Right lung (tissue), 2 donors: ENCODE measurements at regions not wholly inside any gene's neighbourhood (a gene's known extent, or its start where the extent isn't known, plus 50 kb on each side); places are given as distances from the start of the nearest gene placed in this dataset.

Experiments used
- DNase-seq, 2 donors: peaks; one replicate each; pipeline ENCODE4 v3.0.0-alpha.2; 2013

GRCh38 chr7:42449431-42449830 is 212.4 kb upstream of the GLI3 start:
- no peak for DNase-seq

- no peak for DNase-seq
These were observed 211.9 kb upstream of the GLI3 start for GRCh38 chr7:42448901-42449300.

- DNase-seq: no peak
These were observed 208.7 kb upstream of the GLI3 start for GRCh38 chr7:42445691-42446090.

- no peak for DNase-seq
These were observed 203.9 kb upstream of the GLI3 start for GRCh38 chr7:42440951-42441350.

- no peak for DNase-seq
These were observed 195.6 kb upstream of the GLI3 start for GRCh38 chr7:42432644-42433043.

- DNase-seq: no peak
These were observed 194.9 kb upstream of the GLI3 start for GRCh38 chr7:42431873-42432272.

GRCh38 chr7:42429339-42429738 is 192.3 kb upstream of the GLI3 start:
- no peak for DNase-seq

GRCh38 chr7:42426163-42426562 is 189.2 kb upstream of the GLI3 start:
- no peak for DNase-seq

- no peak for DNase-seq
These were observed 178.0 kb upstream of the GLI3 start for GRCh38 chr7:42414941-42415505.

- DNase-seq: no peak
These were observed 177.0 kb upstream of the GLI3 start for GRCh38 chr7:42414028-42414427.

GRCh38 chr7:42409296-42409695 is 172.3 kb upstream of the GLI3 start:
- DNase-seq: no peak

GRCh38 chr7:42407833-42408232 is 170.8 kb upstream of the GLI3 start:
- DNase-seq: no peak

GRCh38 chr7:42407021-42407710 is 170.2 kb upstream of the GLI3 start:
- DNase-seq: no peak

GRCh38 chr7:42406358-42406757 is 169.3 kb upstream of the GLI3 start:
- DNase-seq: no peak

GRCh38 chr7:42405782-42406181 is 168.8 kb upstream of the GLI3 start:
- DNase-seq: no peak

GRCh38 chr7:42403831-42404230 is 166.8 kb upstream of the GLI3 start:
- DNase-seq: no peak

- no peak for DNase-seq
These were observed 164.0 kb upstream of the GLI3 start for GRCh38 chr7:42400961-42401360.

GRCh38 chr7:42400211-42400772 is 163.3 kb upstream of the GLI3 start:
- DNase-seq: no peak

GRCh38 chr7:42395607-42396006 is 158.6 kb upstream of the GLI3 start:
- DNase-seq: no peak

GRCh38 chr7:42392826-42393225 is 155.8 kb upstream of the GLI3 start:
- no peak for DNase-seq

GRCh38 chr7:42389697-42390096 is 152.7 kb upstream of the GLI3 start:
- no peak for DNase-seq

GRCh38 chr7:42385912-42386311 is 148.9 kb upstream of the GLI3 start:
- no peak for DNase-seq

GRCh38 chr7:42381161-42381560 is 144.2 kb upstream of the GLI3 start:
- DNase-seq: no peak

- no peak for DNase-seq
These were observed 143.4 kb upstream of the GLI3 start for GRCh38 chr7:42380401-42380800.
